Coronary artery (tissue), 2 donors: ENCODE measurements at regions not wholly inside any gene's neighbourhood (a gene's known extent, or its start where the extent isn't known, plus 50 kb on each side); places are given as distances from the start of the nearest gene placed in this dataset.

Experiments used
- DNase-seq: peaks from one replicate; pipeline ENCODE4 v3.0.0-alpha.2; 2017; ENCODE audit warnings: low spot score
- H3K27ac ChIP-seq, 2 donors: fragments of 200-600 bp; sonication (generic); one replicate each; pipeline ENCODE4 v1.5.1; 2016 to 2019
- H3K4me3 ChIP-seq: fragments of 200-600 bp; sonication (generic); 2 replicates; pipeline ENCODE4 v1.5.1; 2016; ENCODE audit warnings: mild to moderate bottlenecking, moderate library complexity
- CTCF ChIP-seq: fragments of 200-600 bp; sonication (generic); IDR thresholded peaks from one replicate; pipeline ENCODE4 v1.5.1; 2019; ENCODE audit warnings: antibody characterized with exemption

GRCh38 chr21:16674949-16675348, 837.9 kb upstream of the CXADR start:
- TF ChIP-seq CTCF, result no peak
- Histone ChIP-seq H3K4me3 (no peak overlapping the region), H3K27ac (no peak overlapping the region)
- DNase-seq, result no peak

GRCh38 chr21:16676391-16676790, 836.5 kb upstream of the CXADR start:
- DNase-seq, result no peak

GRCh38 chr21:16678429-16679160, 834.2 kb upstream of the CXADR start:
- Histone ChIP-seq H3K27ac (no peak overlapping the region), H3K4me3 (no peak overlapping the region)
- TF ChIP-seq CTCF, result no peak
- DNase-seq, result no peak

More at GRCh38 chr21:16676391-16676790, 836.5 kb upstream of the CXADR start:
- Histone ChIP-seq H3K4me3 (no peak overlapping the region), H3K27ac (no peak overlapping the region)
- no peak for TF ChIP-seq CTCF

- no peak overlapping the region for H3K27ac ChIP-seq
- no peak for TF ChIP-seq CTCF
- no peak for DNase-seq
- H3K4me3 ChIP-seq, result no peak overlapping the region
Observed at GRCh38 chr21:16695074-16695473, 817.8 kb upstream of the CXADR start.

- no peak for DNase-seq
- H3K27ac ChIP-seq, result no peak overlapping the region
- no peak for TF ChIP-seq CTCF
- H3K4me3 ChIP-seq, result no peak overlapping the region
Observed at GRCh38 chr21:16707274-16707673, 805.6 kb upstream of the CXADR start.

GRCh38 chr21:16708101-16708835, 804.6 kb upstream of the CXADR start:
- Histone ChIP-seq H3K4me3 (no peak overlapping the region), H3K27ac (peak overlapping the region in 1 of 2 donors; percentile 13)
- no peak for TF ChIP-seq CTCF
- DNase-seq, result no peak
